HG02763 (cell line): ENCODE measurements at regions not wholly inside any gene's neighbourhood (a gene's known extent, or its start where the extent isn't known, plus 50 kb on each side); places are given as distances from the start of the nearest gene placed in this dataset.
"Not testable (repeated sequence)": the region's sequence is repeated elsewhere in the genome, so short reads cannot be mapped to it uniquely, and the experiment has no call there.

ENCODE experiments used
- ATAC-seq: cut with Tn5 transposase; IDR thresholded peaks from one replicate; pipeline ENCODE4 v1.9.1; 2021; ENCODE audit warnings: mild to moderate bottlenecking, moderate library complexity; ENCODE audit not compliant: unreplicated experiment

GRCh38 chr5:104049752-104050151 lies 487.2 kb upstream of the NUDT12 start:
- no peak for ATAC-seq

- no peak for ATAC-seq
Measured at GRCh38 chr5:104048231-104048630, 485.6 kb upstream of the NUDT12 start.

- ATAC-seq: no peak
Measured at GRCh38 chr5:104045987-104046386, 483.4 kb upstream of the NUDT12 start.

- not testable (repeated sequence) for ATAC-seq
Measured at GRCh38 chr5:104039871-104040270, 477.3 kb upstream of the NUDT12 start.

- not testable (repeated sequence) for ATAC-seq
Measured at GRCh38 chr5:104037136-104037535, 474.5 kb upstream of the NUDT12 start.

- ATAC-seq: not testable (repeated sequence)
Measured at GRCh38 chr5:104033186-104033585, 470.6 kb upstream of the NUDT12 start.

- no peak for ATAC-seq
Measured at GRCh38 chr5:104024538-104024937, 461.9 kb upstream of the NUDT12 start.

- no peak for ATAC-seq
Measured at GRCh38 chr5:104023739-104024138, 461.1 kb upstream of the NUDT12 start.

GRCh38 chr5:104019956-104020355 lies 457.4 kb upstream of the NUDT12 start:
- no peak for ATAC-seq

GRCh38 chr5:104018299-104018698 lies 455.7 kb upstream of the NUDT12 start:
- ATAC-seq: no peak

GRCh38 chr5:104016646-104017045 lies 454.1 kb upstream of the NUDT12 start:
- ATAC-seq: no peak

GRCh38 chr5:104015765-104016164 lies 453.2 kb upstream of the NUDT12 start:
- no peak for ATAC-seq

- not testable (repeated sequence) for ATAC-seq
Measured at GRCh38 chr5:104002783-104003182, 440.2 kb upstream of the NUDT12 start.

GRCh38 chr5:104001136-104001535 lies 438.5 kb upstream of the NUDT12 start:
- no peak for ATAC-seq

GRCh38 chr5:103993031-103993430 lies 430.4 kb upstream of the NUDT12 start:
- ATAC-seq: no peak

- ATAC-seq: no peak
Measured at GRCh38 chr5:103990064-103990463, 427.5 kb upstream of the NUDT12 start.

- no peak for ATAC-seq
Measured at GRCh38 chr5:103981592-103981991, 419.0 kb upstream of the NUDT12 start.

- no peak for ATAC-seq
Measured at GRCh38 chr5:103973669-103974068, 411.1 kb upstream of the NUDT12 start.

GRCh38 chr5:103966295-103966694 lies 403.7 kb upstream of the NUDT12 start:
- not testable (repeated sequence) for ATAC-seq

- no peak for ATAC-seq
Measured at GRCh38 chr5:103962023-103962422, 399.4 kb upstream of the NUDT12 start.

GRCh38 chr5:103953601-103954382 lies 391.2 kb upstream of the NUDT12 start:
- ATAC-seq: no peak

- ATAC-seq: no peak
Measured at GRCh38 chr5:103951776-103952175, 389.2 kb upstream of the NUDT12 start.

GRCh38 chr5:103943230-103943629 lies 380.6 kb upstream of the NUDT12 start:
- no peak for ATAC-seq
